ENCODE measurements at regions not wholly inside any gene's neighbourhood (a gene's known extent, or its start where the extent isn't known, plus 50 kb on each side); places are given as distances from the start of the nearest gene placed in this dataset.

GRCh38 chr2:119076713-119077112 lies 81.8 kb downstream of the C1QL2 start:
- TF ChIP-seq CTCF (IDR thresholded peaks at IDR 0.05) (no peak), POLR2AphosphoS5 (IDR thresholded peaks at IDR 0.05) (no peak), EP300 (IDR thresholded peaks at IDR 0.05) (no peak)

Data from esophagus muscularis mucosa (tissue), 4 donors.